Astrocyte (in vitro differentiated cells and primary cell): ENCODE measurements at regions not wholly inside any gene's neighbourhood (a gene's known extent, or its start where the extent isn't known, plus 50 kb on each side); places are given as distances from the start of the nearest gene placed in this dataset.

Experiments
- EZH2 ChIP-seq: IDR thresholded peaks from 2 replicates; pipeline ENCODE4 v1.6.1; 2012; ENCODE audit warnings: mild to moderate bottlenecking, low read length, inconsistent platforms; ENCODE audit not compliant: insufficient read depth
- TF ChIP-seq, protein P1 (sequence below): IDR thresholded peaks from 2 replicates; pipeline ENCODE4 v1.5.1; 2011; ENCODE audit warnings: low read depth, mild to moderate bottlenecking, inconsistent platforms, low read length, moderate library complexity; ENCODE audit not compliant: insufficient read depth

DNA sequence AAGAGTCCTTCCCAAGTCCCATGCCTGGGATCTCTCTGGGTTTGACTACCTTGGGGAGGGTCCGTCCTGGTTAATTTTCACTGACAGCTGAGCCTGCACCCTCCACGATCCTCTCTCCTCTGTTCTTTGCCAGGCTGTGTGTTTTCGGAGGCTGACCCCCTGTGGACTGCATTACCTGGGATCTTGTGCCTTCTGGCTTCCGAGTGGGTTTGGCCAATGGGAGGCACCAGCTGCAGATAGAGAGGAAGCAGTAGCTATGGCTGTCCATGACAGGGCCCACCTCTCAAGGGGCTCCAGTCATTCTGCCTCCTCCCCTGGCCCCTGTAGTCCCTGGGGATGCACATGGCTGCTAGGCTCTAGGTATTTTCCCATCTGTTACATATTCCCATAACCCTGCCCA, 285.0 kb downstream of the DMRT2 start:
- TF ChIP-seq, protein P1, sequence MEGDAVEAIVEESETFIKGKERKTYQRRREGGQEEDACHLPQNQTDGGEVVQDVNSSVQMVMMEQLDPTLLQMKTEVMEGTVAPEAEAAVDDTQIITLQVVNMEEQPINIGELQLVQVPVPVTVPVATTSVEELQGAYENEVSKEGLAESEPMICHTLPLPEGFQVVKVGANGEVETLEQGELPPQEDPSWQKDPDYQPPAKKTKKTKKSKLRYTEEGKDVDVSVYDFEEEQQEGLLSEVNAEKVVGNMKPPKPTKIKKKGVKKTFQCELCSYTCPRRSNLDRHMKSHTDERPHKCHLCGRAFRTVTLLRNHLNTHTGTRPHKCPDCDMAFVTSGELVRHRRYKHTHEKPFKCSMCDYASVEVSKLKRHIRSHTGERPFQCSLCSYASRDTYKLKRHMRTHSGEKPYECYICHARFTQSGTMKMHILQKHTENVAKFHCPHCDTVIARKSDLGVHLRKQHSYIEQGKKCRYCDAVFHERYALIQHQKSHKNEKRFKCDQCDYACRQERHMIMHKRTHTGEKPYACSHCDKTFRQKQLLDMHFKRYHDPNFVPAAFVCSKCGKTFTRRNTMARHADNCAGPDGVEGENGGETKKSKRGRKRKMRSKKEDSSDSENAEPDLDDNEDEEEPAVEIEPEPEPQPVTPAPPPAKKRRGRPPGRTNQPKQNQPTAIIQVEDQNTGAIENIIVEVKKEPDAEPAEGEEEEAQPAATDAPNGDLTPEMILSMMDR = no peak
- TF ChIP-seq EZH2 = no peak
